ENCODE measurements at regions not wholly inside any gene's neighbourhood (a gene's known extent, or its start where the extent isn't known, plus 50 kb on each side); places are given as distances from the start of the nearest gene placed in this dataset.

- TF ChIP-seq POLR2A (IDR thresholded peaks at IDR 0.05; ENCODE audit: low read depth, low read length) (no peak), POLR2AphosphoS5 (IDR thresholded peaks at IDR 0.05; ENCODE audit: low read depth, low read length) (no peak), TAF1 (IDR thresholded peaks at IDR 0.05; ENCODE audit: borderline replicate concordance, low read depth, low read length) (no peak)
Measured at GRCh38 chr12:68447797-68448260, 115.7 kb upstream of the MDM1 start.

Data from GM12892 (cell line).